ENCODE measurements at regions not wholly inside any gene's neighbourhood (a gene's known extent, or its start where the extent isn't known, plus 50 kb on each side); places are given as distances from the start of the nearest gene placed in this dataset.

DNA sequence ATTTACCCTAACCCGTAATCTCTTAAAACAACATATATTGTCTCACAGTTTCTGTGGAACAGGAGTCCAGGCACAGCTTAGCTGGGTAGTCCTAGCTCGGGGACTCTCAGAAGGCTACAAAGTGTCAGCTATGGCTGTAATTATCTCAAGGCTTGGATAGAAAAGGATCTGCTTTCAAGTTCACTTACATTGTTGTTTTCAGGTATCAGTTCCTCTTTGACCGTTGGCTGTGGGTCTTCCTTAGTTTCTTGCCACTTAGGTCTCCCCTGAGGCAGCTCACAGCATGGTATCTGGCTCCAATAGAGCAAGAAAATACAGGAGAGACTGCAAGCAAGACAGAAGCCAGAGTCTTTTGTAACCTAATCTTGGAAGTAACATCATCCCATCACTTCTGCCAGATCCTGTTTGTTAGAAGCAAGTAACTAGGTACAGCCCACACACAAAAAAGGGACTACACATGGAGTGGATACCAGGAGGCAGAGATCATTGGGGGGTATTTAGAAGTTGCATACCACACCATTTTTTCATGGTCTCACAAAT lies 137.0 kb downstream of the MAGEB5 start:
- TF ChIP-seq CTCF (IDR thresholded peaks at IDR 0.05) (no peak), POLR2A (IDR thresholded peaks at IDR 0.05) (no peak)
